SK-N-SH treated with all-trans-retinoic acid at 6 μM for 48 hours (cell line): ENCODE measurements at regions not wholly inside any gene's neighbourhood (a gene's known extent, or its start where the extent isn't known, plus 50 kb on each side); places are given as distances from the start of the nearest gene placed in this dataset.
"Not testable (repeated sequence)": the region's sequence is repeated elsewhere in the genome, so short reads cannot be mapped to it uniquely, and the experiment has no call there.

Source experiments
- ATAC-seq: fragments of 200-7000 bp; cut with Tn5 transposase; 3 replicates; pipeline ENCODE4 v1.9.1; 2020; ENCODE audit warnings: mild to moderate bottlenecking, moderate library complexity
- ARNTL ChIP-seq: fragments of 450-650 bp; formaldehyde crosslinking; IDR thresholded peaks from 2 replicates; pipeline ENCODE4 v1.5.0; 2020; ENCODE audit warnings: low read depth, mild to moderate bottlenecking, moderate library complexity, borderline replicate concordance
- BACH2 ChIP-seq: fragments of 250-450 bp; sonication (Bioruptor Pico); IDR thresholded peaks from 2 replicates; pipeline ENCODE4 v1.9.0; 2021; ENCODE audit warnings: mild to moderate bottlenecking, borderline replicate concordance
- CREB5 ChIP-seq: fragments of 250-450 bp; sonication (Bioruptor Pico); IDR thresholded peaks from 2 replicates; pipeline ENCODE4 v1.5.1; 2020; ENCODE audit warnings: low read depth, mild to moderate bottlenecking, moderate library complexity
- CSDC2 ChIP-seq: fragments of 250-450 bp; sonication (Bioruptor Pico); IDR thresholded peaks from 2 replicates; pipeline ENCODE4 v1.5.0; 2020; ENCODE audit warnings: mild to moderate bottlenecking, moderate library complexity
- ESRRG ChIP-seq: fragments of 250-450 bp; sonication (Bioruptor Pico); IDR thresholded peaks from 2 replicates; pipeline ENCODE4 v1.6.1; 2021; ENCODE audit warnings: mild to moderate bottlenecking
- GLIS3 ChIP-seq: fragments of 250-450 bp; sonication (Bioruptor Pico); IDR thresholded peaks from 2 replicates; pipeline ENCODE4 v1.5.0; 2020; ENCODE audit warnings: mild to moderate bottlenecking, moderate library complexity
- OSR1 ChIP-seq: fragments of 250-450 bp; sonication (Bioruptor Pico); IDR thresholded peaks from 2 replicates; pipeline ENCODE4 v1.8.0; 2022; ENCODE audit warnings: moderate library complexity, mild to moderate bottlenecking, inconsistent platforms
- PPARA ChIP-seq: fragments of 250-450 bp; sonication (Bioruptor Pico); IDR thresholded peaks from 2 replicates; pipeline ENCODE4 v1.5.0; 2020; ENCODE audit warnings: mild to moderate bottlenecking, borderline replicate concordance
- RARB ChIP-seq: fragments of 250-450 bp; sonication (Bioruptor Pico); IDR thresholded peaks from 2 replicates; pipeline ENCODE4 v1.8.0; 2021; ENCODE audit warnings: mild to moderate bottlenecking, moderate library complexity
- SNAI2 ChIP-seq: fragments of 250-450 bp; sonication (Bioruptor Pico); IDR thresholded peaks from 2 replicates; pipeline ENCODE4 v1.5.0; 2020; ENCODE audit warnings: mild to moderate bottlenecking, moderate library complexity
- TCF4 ChIP-seq: fragments of 250-450 bp; sonication (Bioruptor Pico); IDR thresholded peaks from 2 replicates; pipeline ENCODE4 v1.8.0; 2021; ENCODE audit warnings: mild to moderate bottlenecking, moderate library complexity, borderline replicate concordance
- TOX ChIP-seq: fragments of 250-450 bp; sonication (Bioruptor Pico); IDR thresholded peaks from 2 replicates; pipeline ENCODE4 v1.8.0; 2021; ENCODE audit warnings: mild to moderate bottlenecking, moderate library complexity, borderline replicate concordance
- ZC3H10 ChIP-seq: fragments of 250-450 bp; sonication (Bioruptor Pico); IDR thresholded peaks from 2 replicates; pipeline ENCODE4 v1.5.1; 2021; ENCODE audit warnings: mild to moderate bottlenecking, moderate library complexity
- ZFP30 ChIP-seq: fragments of 450-650 bp; formaldehyde crosslinking; IDR thresholded peaks from 2 replicates; pipeline ENCODE4 v1.5.0; 2022; ENCODE audit warnings: mild to moderate bottlenecking, moderate library complexity
- ZNF70 ChIP-seq: fragments of 450-650 bp; formaldehyde crosslinking; IDR thresholded peaks from 2 replicates; pipeline ENCODE4 v1.5.0; 2020; ENCODE audit warnings: mild to moderate bottlenecking, moderate library complexity
- ZNF8 ChIP-seq: fragments of 450-650 bp; formaldehyde crosslinking; IDR thresholded peaks from 2 replicates; pipeline ENCODE4 v1.5.0; 2020; ENCODE audit warnings: mild to moderate bottlenecking, moderate library complexity
- TF ChIP-seq, protein P1 (sequence below): fragments of 250-450 bp; sonication (Bioruptor Pico); IDR thresholded peaks from 2 replicates; pipeline ENCODE4 v1.8.0; 2020; ENCODE audit warnings: mild to moderate bottlenecking, moderate library complexity, borderline replicate concordance
- TF ChIP-seq, protein P2 (sequence below): fragments of 250-450 bp; sonication (Bioruptor Pico); IDR thresholded peaks from 2 replicates; pipeline ENCODE4 v1.5.0; 2020; ENCODE audit warnings: mild to moderate bottlenecking, moderate library complexity

DNA sequence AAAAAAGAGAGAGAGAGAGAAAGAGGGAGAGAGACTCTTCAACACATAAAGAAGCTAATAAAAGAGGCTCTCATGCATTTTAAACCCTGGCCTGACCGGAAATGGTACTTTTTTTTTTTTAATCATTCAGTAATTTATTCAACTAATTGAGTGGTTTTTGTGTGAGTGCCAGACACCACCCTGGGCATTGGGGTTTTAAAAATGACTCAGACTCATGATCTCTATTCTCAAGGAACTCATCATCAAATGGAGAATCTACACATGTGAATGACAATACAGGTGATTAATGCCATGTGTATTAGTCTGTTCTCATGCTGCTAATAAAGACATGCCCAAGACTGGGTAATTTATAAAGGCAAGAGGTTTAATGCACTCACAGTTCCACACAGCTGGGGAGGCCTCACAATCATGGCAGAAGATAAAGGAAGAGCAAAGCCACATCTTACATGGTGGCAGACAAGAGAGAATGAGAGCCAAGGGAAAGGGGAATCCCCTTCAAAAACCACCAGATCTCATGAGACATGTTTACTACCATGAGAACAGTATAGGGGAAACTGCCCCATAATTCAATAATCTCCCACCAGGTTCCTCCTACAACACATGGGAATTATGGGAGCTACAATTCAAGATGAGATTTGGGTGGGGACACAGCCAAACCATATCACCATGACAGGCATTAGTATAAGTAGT is 158.5 kb upstream of the AUTS2 start:
- TF ChIP-seq TOX (CRISPR knock-in tag) (no peak), RARB (CRISPR knock-in tag) (no peak), CSDC2 (CRISPR knock-in tag) (no peak), ESRRG (no peak), PPARA (CRISPR knock-in tag) (no peak), SNAI2 (no peak)
- TF ChIP-seq, protein P1, sequence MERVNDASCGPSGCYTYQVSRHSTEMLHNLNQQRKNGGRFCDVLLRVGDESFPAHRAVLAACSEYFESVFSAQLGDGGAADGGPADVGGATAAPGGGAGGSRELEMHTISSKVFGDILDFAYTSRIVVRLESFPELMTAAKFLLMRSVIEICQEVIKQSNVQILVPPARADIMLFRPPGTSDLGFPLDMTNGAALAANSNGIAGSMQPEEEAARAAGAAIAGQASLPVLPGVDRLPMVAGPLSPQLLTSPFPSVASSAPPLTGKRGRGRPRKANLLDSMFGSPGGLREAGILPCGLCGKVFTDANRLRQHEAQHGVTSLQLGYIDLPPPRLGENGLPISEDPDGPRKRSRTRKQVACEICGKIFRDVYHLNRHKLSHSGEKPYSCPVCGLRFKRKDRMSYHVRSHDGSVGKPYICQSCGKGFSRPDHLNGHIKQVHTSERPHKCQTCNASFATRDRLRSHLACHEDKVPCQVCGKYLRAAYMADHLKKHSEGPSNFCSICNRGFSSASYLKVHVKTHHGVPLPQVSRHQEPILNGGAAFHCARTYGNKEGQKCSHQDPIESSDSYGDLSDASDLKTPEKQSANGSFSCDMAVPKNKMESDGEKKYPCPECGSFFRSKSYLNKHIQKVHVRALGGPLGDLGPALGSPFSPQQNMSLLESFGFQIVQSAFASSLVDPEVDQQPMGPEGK (CRISPR knock-in tag): no peak
- ATAC-seq: no peak

GRCh38 chr7:69440976-69441375 is 157.3 kb upstream of the AUTS2 start:
- TF ChIP-seq, protein P2, sequence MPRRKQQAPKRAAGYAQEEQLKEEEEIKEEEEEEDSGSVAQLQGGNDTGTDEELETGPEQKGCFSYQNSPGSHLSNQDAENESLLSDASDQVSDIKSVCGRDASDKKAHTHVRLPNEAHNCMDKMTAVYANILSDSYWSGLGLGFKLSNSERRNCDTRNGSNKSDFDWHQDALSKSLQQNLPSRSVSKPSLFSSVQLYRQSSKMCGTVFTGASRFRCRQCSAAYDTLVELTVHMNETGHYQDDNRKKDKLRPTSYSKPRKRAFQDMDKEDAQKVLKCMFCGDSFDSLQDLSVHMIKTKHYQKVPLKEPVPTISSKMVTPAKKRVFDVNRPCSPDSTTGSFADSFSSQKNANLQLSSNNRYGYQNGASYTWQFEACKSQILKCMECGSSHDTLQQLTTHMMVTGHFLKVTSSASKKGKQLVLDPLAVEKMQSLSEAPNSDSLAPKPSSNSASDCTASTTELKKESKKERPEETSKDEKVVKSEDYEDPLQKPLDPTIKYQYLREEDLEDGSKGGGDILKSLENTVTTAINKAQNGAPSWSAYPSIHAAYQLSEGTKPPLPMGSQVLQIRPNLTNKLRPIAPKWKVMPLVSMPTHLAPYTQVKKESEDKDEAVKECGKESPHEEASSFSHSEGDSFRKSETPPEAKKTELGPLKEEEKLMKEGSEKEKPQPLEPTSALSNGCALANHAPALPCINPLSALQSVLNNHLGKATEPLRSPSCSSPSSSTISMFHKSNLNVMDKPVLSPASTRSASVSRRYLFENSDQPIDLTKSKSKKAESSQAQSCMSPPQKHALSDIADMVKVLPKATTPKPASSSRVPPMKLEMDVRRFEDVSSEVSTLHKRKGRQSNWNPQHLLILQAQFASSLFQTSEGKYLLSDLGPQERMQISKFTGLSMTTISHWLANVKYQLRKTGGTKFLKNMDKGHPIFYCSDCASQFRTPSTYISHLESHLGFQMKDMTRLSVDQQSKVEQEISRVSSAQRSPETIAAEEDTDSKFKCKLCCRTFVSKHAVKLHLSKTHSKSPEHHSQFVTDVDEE (CRISPR knock-in tag): no peak
- TF ChIP-seq TCF4 (CRISPR knock-in tag): no peak
- TF ChIP-seq ZNF8 (CRISPR knock-in tag): no peak
- TF ChIP-seq, all 23 proteins: peak for 0
- no peak for ATAC-seq

GRCh38 chr7:69443136-69443535 is 155.1 kb upstream of the AUTS2 start:
- ATAC-seq: no peak
- TF ChIP-seq RARB (CRISPR knock-in tag) (no peak), GLIS3 (CRISPR knock-in tag) (no peak), SNAI2 (no peak)

DNA sequence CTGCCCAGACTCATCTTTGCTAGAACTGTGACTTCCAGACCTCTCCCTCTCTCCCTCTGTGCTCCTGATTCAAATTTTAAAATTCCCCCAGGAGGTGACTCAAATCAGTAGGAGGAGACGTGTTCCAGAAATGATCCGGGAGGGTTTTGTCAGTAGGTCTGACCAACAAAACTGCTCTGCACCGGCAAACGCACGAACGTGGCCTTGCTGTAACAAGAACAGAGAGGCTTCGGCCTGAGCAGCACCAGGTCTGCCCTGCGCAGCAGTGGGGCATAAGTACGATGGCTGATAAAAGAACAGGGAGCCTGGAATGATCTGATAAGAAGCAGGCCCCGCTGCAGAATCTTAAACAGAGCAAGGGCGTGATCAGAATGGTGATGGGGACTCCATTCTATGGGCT is 152.7 kb upstream of the AUTS2 start:
- ATAC-seq: no peak
- no peak for TF ChIP-seq CSDC2 (CRISPR knock-in tag)
- no peak for TF ChIP-seq TOX (CRISPR knock-in tag)
- no peak for TF ChIP-seq ZNF70 (CRISPR knock-in tag)
- TF ChIP-seq SNAI2: no peak
- no peak for TF ChIP-seq ARNTL (CRISPR knock-in tag)
- TF ChIP-seq, protein P1 (CRISPR knock-in tag): no peak
- TF ChIP-seq, protein P2 (CRISPR knock-in tag): no peak
- no peak for TF ChIP-seq BACH2 (CRISPR knock-in tag)
- TF ChIP-seq GLIS3 (CRISPR knock-in tag): no peak
- no peak for TF ChIP-seq ZFP30 (CRISPR knock-in tag)
- no peak for TF ChIP-seq CREB5 (CRISPR knock-in tag)
- no peak for TF ChIP-seq ZC3H10 (CRISPR knock-in tag)
- TF ChIP-seq OSR1: no peak

- not testable (repeated sequence) for ATAC-seq
Measured at GRCh38 chr7:69446213-69446612, 152.1 kb upstream of the AUTS2 start.
